Renal cortical epithelial cell (primary cell): ENCODE measurements at regions not wholly inside any gene's neighbourhood (a gene's known extent, or its start where the extent isn't known, plus 50 kb on each side); places are given as distances from the start of the nearest gene placed in this dataset.
"Not testable (repeated sequence)": the region's sequence is repeated elsewhere in the genome, so short reads cannot be mapped to it uniquely, and the experiment has no call there.

Experiments used
- DNase-seq: peaks from one replicate; pipeline ENCODE4 v3.0.0-alpha.2; 2011; ENCODE audit warnings: low read depth

DNA sequence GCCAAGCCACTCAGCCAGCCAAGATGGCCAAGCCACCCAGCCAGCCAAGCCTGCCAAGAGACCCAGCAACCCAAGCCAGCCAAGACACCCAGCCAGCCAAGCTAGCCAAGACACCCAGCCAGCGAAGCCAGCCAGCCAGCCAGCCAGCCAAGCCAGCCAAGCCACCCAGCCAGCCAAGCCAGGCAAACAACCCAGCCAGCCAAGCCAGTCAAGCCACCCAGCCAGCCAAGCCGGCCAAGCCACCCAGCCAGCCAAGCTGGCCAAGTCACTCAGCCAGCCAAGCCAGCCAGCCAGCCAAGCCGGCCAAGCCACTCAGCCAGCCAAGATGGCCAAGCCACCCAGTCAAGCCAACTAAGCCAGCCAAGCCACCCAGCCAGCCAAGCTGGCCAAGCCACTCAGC, 337.5 kb upstream of the PLGLB2 start:
- DNase-seq = not testable (repeated sequence)

DNA sequence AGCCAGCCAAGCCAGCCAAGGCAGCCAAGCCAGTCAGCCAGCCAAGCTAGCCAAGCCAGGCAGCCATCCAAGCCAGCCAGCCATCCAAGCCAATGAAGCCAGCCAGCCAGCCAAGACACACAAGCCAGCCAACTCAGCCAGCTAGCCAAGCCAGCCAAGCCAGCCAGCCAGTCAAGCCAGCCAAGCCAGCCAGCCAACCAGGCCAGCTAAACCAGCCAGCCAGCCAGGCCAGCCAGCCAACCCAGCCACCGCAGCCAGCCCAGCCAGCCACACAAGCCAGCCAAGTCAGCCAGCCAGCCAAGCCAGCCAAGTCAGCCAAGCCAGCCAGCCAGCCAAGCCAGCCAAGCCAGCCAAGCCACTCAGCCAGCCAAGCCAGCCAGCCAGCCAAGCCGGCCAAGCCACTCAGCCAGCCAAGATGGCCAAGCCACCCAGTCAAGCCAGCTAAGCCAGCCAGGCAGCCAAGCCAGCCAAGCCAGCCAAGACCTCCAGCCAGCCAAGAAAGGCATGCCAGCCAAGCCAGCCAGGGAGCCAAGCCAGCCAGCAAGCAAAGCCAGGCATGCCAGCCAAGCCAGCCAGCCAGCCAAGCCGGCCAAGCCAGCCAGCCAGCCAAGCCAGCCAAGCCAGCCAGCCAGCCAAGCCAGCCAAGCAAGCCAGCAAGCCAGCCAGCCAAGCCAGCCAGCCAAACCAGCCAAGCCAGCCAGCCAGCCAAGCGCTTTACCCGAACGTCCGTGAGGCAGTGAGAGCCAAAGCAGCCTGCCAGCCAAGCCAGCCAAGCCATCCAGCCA, 335.7 kb upstream of the PLGLB2 start:
- not testable (repeated sequence) for DNase-seq

DNA sequence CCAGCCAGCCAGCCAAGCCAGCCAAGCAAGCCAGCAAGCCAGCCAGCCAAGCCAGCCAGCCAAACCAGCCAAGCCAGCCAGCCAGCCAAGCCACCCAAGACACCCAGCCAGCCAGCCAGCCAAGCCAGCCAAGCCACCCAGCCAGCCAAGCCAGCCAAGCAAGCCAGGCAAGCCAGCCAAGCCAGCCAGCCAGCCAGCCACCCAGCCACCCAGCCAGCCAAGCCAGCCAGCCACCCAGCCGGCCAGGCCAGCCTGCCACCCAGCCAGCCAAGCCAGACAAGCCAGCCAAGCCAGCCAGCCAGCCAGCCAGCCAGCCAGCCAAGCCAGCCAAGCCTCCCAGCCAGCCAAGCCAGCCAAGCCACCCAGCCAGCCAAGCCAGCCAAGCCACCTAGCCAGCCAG, 333.6 kb upstream of the PLGLB2 start:
- not testable (repeated sequence) for DNase-seq

DNA sequence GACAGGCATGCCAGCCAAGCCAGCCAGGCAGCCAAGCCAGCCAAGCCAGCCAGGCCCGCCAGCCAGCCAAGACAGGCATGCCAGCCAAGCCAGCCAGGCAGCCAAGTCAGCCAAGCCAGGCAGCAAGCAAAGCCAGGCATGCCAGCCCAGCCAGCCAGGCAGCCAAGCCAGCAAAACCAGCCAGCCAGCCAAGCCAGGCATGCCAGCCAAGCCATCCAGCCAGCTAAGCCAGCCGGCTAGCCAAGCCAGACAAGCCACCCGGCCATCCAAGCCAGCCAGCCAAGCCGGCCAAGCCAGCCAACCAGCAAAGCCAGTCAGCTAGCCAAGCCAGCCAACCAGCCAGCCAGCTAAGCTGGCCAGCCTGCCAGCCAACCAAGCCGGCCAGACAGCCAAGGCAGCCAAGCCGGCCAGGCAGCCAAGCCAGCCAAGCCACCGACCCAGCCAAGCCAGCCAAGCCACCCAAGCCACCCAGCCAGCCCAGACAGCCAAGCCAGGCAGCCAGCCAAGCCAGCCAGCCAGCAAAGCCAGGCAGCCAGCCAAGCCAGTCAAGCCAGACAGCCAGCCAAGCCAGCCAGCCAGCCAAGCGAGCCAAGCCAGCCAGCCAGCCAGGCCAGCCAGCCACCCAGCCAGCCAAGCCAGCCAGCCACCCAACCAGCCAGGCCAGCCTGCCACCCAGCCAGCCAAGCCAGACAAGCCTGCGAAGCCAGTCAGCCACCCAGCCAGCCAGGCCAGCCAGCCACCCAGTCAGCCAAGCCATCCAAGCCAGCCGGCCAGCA, 332.9 kb upstream of the PLGLB2 start:
- not testable (repeated sequence) for DNase-seq

DNA sequence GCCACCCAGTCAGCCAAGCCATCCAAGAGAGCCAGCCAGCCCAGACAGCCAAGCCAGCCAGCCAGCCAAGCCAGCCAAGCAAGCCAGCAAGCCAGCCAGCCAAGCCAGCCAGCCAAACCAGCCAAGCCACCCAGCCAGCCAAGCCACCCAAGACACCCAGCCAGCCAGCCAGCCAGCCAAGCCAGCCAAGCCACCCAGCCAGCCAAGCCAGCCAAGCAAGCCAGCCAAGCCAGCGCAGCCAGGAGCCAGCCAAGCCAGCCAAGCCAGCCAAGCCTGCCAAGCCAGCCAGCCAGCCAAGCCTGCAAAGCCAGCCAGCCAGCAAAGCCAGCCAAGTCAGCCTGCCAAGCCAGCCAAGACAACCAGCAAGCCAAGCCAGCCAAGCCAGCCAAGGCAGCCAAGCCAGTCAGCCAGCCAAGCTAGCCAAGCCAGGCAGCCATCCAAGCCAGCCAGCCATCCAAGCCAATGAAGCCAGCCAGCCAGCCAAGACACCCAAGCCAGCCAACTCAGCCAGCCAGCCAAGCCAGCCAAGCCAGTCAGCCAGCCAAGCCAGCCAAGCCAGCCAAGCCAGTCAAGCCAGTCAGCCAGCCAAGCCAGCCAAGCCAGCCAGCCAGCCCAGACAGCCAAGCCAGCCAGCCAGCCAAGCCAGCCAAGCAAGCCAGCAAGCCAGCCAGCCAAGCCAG, 332.2 kb upstream of the PLGLB2 start:
- DNase-seq = not testable (repeated sequence)

DNA sequence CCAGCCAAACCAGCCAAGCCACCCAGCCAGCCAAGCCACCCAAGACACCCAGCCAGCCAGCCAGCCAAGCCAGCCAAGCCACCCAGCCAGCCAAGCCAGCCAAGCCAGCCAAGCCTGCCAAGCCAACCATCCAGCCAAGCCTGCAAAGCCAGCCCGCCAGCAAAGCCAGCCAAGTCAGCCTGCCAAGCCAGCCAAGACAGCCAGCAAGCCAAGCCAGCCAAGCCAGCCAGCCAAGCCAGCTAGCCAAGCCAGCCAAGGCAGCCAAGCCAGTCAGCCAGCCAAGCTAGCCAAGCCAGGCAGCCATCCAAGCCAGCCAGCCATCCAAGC, 331.7 kb upstream of the PLGLB2 start:
- not testable (repeated sequence) for DNase-seq

DNA sequence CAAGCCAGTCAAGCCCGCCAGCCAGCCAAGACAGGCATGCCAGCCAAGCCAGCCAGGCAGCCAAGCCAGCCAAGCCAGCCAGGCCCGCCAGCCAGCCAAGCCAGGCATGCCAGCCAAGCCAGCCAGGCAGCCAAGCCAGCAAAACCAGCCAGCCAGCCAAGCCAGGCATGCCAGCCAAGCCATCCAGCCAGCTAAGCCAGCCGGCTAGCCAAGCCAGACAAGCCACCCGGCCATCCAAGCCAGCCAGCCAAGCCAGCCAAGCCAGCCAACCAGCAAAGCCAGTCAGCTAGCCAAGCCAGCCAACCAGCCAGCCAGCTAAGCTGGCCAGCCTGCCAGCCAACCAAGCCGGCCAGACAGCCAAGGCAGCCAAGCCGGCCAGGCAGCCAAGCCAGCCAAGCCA, 330.7 kb upstream of the PLGLB2 start:
- not testable (repeated sequence) for DNase-seq

DNA sequence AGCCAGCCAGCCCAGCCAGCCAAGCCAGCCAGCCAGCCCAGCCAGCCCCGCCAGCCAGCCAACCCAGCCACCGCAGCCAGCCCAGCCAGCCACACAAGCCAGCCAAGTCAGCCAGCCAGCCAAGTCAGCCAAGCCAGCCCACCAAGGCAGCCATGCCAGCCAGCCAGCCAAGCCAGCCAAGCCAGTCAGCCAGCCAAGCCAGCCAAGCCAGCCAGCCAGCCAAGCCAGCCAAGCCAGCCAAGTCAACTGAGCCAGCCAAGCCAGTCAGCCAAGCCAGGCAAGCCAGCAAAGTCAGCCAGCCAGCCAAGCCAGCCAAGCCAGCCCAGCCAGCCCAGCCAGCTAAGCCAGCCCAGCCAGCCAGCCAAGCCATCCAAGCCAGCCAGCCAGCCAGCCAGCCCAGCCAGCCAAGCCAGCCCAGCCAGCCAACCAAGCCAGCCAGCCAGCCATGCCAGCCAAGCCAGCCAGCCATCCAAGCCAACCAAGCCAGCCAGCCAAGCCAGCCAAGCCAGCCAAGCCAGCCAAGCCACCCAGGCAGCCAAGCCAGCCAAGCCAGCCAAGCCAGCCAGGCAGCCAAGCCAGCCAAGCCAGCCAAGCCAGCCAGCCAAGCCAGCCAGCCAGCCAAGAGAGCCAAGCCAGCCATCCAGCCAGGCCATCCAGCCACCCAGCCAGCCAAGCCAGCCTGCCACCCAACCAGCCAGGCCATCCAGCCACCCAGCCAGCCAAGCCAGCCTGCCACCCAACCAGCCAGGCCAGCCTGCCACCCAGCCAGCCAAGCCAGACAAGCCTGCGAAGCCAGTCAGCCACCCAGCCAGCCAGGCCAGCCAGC, 329.9 kb upstream of the PLGLB2 start:
- DNase-seq = not testable (repeated sequence)

DNA sequence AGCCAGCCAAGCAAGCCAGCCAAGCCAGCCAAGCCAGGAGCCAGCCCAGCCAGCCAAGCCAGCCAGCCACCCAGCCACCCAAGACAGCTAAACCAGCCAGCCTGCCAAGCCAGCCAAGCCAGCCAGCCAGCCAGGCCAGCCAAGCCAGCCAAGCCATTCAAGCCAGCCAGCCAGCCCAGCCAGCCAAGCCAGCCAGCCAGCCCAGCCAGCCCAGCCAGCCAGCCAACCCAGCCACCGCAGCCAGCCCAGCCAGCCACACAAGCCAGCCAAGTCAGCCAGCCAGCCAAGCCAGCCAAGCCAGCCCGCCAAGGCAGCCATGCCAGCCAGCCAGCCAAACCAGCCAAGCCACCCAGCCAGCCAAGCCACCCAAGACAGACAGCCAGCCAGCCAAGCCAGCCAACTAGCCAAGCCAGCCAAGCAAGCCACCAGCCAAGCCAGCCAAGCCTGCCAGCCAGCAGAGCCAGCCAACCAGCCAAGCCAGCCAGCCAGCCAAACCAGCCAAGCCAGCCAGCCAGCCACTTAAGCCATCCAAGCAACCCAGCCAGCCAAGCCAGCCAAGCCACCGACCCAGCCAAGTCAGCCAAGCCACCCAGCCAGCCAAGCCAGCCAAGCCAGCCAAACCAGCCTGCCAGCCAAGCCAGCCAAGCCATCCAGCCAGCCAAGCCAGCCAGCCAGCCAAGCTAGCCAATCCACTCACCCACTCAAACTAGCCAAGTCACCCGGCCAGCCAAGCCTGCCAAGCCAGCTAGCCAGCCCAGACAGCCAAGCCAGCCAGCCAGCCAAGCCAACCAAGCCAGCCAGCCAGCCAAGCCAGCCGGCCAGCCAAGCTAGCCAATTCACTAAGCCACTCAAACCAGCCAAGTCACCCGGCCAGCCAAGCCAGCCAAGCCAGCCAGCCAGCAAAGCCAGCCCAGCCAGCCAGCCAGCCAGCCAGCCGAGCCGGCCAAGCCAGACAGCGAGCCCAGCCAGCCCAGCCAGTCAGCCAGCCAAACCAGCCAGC, 328.8 kb upstream of the PLGLB2 start:
- not testable (repeated sequence) for DNase-seq

DNA sequence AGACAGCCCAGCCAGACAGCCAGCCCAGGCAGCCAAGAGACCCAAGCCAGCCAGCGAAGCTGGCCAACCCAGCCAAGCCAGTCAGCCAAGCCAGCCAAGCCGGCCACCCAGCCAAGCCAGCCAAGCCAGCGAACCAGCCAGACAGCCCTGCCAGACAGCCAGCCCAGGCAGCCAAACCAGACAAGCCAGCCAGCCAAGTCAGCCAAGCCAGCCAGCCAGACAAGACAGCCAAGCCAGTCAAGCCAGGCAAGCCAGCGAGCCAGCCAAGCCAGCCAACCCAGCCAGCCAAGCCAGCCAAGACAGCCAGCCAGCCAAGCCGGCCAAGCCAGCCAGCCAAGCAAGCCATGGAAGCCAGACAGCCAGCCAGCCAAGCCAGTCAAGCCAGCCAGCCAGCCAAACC, 327.9 kb upstream of the PLGLB2 start:
- not testable (repeated sequence) for DNase-seq

DNA sequence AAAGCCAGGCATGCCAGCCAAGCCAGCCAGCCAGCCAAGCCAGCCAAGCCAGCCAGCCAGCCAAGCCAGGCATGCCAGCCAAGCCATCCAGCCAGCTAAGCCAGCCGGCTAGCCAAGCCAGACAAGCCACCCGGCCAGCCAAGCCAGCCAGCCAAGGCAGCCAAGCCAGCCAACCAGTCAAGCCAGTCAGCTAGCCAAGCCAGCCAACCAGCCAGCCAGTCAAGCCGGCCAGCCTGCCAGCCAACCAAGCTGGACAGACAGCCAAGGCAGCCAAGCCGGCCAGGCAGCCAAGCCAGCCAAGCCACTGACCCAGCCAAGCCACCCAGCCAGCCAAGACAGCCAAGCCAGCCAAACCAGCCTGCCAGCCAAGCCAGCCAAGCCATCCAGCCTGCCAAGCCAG, 326.9 kb upstream of the PLGLB2 start:
- DNase-seq = not testable (repeated sequence)

DNA sequence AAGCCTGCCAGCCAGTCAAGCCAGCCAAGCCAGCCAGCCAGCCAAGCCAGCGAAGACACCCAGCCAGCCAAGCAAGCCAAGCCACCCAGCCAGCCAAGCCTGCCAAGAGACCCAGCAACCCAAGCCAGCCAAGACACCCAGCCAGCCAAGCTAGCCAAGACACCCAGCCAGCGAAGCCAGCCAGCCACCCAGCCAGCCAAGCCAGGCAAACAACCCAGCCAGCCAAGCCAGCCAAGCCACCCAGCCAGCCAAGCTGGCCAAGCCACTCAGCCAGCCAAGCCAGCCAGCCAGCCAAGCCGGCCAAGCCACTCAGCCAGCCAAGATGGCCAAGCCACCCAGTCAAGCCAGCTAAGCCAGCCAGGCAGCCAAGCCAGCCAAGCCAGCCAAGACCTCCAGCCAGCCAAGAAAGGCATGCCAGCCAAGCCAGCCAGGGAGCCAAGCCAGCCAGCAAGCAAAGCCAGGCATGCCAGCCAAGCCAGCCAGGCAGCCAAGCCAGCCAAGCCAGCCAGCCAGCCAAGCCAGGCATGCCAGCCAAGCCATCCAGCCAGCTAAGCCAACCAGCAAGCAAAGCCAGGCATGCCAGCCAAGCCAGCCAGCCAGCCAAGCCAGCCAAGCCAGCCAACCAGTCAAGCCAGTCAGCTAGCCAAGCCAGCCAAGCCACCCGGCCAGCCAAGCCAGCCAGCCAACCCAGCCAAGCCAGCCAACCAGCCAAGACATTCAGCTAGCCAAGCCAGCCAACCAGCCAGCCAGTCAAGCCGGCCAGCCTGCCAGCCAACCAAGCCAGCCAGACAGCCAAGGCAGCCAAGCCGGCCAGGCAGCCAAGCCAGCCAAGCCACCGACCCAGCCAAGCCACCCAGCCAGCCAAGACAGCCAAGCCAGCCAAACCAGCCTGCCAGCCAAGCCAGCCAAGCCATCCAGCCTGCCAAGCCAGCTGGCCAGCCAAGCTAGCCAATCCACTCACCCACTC, 323.8 kb upstream of the PLGLB2 start:
- not testable (repeated sequence) for DNase-seq

DNA sequence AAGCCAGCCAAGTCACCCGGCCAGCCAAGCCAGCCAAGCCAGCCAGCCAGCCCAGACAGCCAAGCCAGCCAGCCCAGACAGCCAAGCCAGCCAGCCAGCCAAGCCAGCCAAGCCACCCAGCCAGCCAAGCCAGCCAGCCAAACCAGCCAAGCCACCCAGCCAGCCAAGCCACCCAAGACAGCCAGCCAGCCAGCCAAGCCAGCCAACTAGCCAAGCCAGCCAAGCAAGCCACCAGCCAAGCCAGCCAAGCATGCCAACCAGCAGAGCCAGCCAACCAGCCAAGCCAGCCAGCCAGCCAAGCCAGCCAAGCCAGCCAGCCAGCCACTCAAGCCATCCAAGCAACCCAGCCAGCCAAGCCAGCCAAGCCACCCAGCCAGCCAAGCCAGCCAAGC, 323.1 kb upstream of the PLGLB2 start:
- not testable (repeated sequence) for DNase-seq

DNA sequence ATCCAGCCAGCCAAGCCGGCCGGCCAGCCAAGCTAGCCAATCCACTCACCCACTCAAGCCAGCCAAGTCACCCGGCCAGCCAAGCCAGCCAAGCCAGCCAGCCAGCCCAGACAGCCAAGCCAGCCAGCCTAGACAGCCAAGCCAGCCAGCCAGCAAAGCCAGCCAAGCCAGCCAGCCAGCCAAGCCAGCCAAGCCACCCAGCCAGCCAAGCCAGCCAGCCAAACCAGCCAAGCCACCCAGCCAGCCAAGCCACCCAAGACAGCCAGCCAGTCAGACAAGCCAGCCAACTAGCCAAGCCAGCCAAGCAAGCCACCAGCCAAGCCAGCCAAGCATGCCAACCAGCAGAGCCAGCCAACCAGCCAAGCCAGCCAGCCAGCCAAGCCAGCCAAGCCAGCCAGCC, 322.7 kb upstream of the PLGLB2 start:
- not testable (repeated sequence) for DNase-seq

DNA sequence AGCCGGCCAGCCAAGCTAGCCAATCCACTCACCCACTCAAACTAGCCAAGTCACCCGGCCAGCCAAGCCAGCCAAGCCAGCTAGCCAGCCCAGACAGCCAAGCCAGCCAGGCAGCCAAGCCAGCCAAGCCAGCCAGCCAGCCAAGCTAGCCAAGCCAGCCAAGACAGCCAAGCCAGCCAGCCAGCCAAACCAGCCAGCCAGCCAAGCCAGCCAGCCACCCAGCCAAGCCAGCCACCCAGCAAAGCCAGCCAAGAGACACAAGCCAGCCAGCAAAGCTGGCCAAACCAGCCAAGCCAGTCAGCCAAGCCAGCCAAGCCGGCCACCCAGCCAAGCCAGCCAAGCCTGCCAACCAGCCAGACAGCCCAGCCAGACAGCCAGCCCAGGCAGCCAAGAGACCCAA, 322.2 kb upstream of the PLGLB2 start:
- DNase-seq = not testable (repeated sequence)

DNA sequence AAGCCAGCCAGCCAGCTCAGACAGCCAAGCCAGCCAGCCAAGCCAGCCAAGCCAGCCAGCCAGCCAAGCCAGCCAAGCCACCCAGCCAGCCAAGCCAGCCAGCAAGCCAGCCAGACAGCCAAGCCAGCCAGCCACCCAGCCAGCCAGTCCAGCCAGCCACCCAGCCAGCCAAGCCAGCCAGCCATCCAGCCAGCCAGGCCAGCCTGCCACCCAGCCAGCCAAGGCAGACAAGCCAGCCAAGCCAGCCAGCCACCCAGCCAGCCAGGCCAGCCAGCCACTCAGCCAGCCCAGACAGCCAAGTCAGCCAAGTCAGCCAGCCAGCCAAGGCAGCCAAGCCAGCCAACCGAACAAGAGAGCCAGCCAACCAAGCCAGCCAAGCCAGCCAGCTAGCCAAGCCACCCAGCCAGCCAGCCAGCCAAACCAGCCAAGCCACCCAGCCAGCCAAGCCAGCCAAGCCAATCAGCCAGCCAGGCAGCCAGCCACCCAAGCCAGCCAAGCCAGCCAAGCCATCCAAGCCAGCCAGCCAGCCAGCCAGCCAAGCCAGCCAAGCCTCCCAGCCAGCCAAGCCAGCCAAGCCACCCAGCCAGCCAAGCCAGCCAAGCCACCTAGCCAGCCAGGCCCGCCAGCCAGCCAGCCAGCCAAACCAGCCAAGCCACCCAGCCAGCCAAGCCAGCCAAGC, 319.3 kb upstream of the PLGLB2 start:
- DNase-seq = not testable (repeated sequence)

DNA sequence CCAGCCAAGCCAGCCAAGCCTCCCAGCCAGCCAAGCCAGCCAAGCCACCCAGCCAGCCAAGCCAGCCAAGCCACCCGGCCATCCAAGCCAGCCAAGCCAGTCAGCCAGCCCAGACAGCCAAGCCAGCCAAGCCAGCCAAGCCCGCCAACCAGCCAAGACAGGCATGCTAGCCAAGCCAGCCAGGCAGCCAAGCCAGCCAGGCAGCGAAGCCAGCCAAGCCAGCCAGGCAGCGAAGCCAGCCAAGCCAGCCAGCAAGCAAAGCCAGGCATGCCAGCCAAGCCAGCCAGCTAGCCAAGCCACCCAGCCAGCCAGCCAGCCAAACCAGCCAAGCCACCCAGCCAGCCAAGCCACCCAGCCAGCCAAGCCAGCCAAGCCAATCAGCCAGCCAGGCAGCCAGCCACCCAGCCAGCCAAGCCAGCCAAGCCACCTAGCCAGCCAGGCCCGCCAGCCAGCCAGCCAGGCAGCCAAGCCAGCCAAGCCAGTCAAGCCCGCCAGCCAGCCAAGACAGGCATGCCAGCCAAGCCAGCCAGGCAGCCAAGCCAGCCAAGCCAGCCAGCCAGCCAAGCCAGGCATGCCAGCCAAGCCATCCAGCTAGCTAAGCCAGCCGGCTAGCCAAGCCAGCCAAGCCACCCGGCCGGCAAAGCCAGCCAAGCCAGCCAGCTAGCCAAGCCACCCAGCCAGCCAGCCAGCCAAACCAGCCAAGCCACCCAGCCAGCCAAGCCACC, 318.5 kb upstream of the PLGLB2 start:
- not testable (repeated sequence) for DNase-seq

DNA sequence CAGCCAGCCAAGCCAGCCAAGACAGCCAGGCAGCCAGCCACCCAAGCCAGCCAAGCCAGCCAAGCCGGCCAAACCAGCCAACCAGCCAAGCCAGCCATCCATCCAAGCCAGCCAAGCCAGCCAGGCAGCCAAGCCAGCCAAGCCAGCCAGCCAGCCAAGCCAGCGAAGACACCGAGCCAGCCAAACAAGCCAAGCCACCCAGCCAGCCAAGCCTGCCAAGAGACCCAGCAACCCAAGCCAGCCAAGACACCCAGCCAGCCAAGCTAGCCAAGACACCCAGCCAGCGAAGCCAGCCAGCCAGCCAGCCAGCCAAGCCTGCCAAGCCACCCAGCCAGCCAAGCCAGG, 318.0 kb upstream of the PLGLB2 start:
- not testable (repeated sequence) for DNase-seq
